HG03520 (cell line): ENCODE measurements at regions not wholly inside any gene's neighbourhood (a gene's known extent, or its start where the extent isn't known, plus 50 kb on each side); places are given as distances from the start of the nearest gene placed in this dataset.

Experiments used
- ATAC-seq: cut with Tn5 transposase; IDR thresholded peaks from one replicate; pipeline ENCODE4 v1.9.1; 2021; ENCODE audit warnings: mild to moderate bottlenecking, moderate library complexity; ENCODE audit not compliant: unreplicated experiment

DNA sequence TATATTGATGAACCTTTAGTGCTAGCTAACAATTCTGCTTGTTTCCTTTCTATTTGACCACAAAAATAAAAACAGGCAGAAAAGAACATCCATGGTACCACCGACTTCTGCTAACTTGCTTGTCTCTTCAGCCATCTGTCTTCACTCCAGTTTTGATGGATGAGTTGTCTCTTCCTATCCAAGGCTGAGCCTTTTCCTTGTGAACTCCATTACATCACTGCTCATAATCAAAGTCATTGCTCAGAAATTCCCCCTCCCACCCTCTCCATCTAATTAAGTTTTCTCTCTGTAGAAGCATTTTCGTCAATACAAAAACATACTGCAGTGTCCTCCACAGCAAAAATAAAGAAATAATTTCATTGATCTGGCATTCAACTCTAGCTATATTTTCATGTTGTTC lies 184.4 kb downstream of the SPCS3 start:
- ATAC-seq, result no peak

DNA sequence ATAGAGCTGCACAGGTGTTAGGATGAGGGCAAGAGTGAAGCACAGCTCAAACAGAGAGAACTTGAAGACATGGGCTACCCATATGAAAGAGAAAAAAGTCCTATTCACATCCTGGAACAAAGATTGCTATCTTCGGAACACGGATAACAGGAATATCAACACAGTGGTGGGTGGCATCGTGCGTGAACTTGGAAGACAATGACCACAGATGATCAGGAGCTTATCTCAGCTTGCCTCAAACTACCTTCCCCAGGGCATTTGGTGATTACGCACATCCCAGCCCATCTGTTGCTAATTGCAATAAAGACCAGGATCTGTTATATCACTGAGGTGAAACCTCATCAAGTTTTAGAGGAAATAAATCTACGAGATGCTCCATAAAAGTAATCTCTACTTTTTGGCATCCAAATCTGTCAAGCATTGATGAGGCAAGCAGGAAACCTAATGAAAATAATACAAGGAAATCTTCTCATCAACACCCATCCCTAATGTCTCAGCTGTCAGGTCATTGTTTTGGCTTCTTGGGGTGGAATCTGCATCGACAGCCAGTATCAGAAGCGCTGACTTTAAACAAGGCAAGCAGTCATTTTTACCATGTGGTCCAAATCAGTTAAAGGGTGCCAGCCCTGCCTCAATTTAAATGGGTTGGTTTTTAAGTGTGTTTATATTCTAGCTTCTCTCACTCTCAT lies 188.2 kb downstream of the SPCS3 start:
- ATAC-seq, result no peak

DNA sequence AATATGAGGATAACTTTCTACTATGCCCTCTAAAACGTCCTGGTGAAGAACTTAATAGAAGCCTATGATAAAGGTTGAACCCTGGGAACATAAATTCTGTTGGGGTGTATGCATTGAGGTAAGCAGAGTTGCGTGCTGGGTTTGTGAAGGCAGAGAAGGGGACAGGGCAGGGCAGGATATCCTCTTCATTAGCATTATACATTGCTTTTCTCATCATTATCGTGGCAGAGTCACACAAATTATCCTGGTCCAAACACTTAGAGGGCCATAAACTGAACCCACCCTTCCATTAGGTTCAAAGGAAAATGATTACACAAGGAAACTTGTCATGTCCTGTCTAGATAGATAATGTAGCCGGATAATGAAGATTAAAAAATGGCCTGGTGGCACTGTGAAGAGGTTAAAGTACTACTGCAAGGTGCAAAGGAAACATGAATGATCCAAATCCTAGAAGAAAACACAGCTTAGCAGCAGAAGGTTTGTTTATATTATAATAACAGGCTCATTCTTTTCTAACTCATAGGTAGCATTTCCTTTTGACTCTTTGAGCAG lies 189.1 kb downstream of the SPCS3 start:
- no peak for ATAC-seq

DNA sequence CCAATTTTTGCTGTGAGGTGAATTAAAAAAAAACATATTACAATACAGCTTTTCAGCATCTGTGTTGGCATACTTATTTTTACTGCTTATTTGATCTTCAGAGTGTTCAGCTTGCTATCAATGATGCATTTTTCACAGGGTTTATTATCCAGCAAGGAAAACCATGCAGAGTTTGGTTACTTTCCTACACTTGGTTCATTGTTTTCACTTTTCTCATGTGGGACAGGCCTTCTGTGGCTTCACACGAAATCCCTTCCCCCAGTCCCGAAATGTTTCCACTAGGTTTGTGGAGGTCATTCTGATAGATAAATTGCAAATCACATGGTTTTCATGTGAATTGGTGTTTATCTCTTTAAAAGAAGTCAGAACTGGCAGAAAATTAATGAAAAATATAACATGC lies 205.8 kb downstream of the SPCS3 start:
- no peak for ATAC-seq

DNA sequence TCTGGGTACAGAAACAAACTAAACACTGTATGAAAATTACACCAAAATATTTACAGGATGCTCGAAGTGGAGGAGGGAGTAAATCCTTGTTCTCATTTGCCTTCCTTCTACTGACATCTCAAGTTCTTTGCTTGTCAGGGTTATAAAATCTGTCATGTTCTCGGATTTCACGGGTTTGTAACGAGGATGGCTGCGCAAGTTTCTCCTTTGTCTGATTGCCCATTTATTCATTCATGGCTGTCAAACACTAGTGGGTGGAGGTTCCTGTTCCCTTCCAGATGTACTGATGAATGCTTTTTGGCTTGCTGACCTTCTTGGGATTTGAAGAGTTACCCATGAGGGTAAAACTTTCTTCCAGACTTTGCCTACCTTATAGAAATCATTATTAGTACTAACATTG lies 206.9 kb downstream of the SPCS3 start:
- ATAC-seq, result no peak

DNA sequence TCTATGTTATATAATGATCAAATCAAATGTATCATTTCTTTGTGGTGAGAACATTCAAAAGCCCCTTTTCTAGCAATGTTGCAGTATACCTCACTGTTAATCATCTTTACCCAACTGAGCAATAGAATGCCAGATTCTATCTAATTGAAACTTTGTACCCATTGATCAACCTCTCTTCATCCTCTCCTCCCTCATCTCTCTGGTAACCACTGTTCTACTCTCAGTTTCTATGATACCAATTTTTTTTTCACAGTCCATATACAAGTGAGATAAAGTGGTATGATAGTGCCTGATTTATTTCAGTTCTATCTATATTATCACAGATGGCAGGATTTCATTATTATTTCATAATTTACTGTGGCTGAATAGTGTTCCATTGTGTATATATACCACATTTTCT lies 209.8 kb downstream of the SPCS3 start:
- no peak for ATAC-seq

DNA sequence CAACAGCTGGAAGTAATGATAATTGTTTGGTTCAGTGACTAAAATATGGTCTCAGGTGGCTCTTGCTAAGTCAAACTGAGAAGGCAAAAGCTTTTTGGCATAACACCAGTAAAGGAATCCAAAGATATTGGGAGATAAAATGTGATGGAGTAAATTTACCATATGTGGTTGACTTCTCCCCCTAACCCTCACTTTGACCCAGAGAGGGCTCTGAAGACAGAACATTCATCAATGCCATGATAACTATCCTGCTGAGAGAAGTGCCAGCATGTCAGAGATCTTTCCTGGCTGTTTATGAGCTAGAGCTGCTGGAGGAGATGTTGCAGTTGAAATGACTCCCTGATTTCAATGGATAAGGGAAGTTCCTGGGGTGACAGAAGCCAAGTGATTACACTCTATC lies 213.4 kb downstream of the SPCS3 start:
- ATAC-seq, result no peak

DNA sequence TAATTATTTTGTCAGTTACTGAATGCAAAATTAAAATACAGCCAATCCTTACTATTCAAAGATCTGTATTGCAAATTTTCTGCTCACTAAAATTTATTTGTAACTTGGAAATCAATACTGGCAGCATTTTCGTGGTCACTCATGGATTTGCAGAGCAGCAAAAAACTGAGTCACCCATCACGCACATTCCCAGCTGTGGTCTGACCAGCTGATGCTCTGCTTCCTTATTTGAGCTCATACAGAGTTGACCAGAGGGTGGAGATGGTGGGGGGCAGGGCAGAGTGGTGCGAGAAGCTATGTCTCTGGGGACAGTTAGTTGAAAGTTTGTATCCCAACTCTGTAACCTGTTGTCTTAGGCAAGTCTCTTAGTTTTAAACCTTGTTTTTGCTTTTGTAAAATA lies 214.8 kb downstream of the SPCS3 start:
- no peak for ATAC-seq

DNA sequence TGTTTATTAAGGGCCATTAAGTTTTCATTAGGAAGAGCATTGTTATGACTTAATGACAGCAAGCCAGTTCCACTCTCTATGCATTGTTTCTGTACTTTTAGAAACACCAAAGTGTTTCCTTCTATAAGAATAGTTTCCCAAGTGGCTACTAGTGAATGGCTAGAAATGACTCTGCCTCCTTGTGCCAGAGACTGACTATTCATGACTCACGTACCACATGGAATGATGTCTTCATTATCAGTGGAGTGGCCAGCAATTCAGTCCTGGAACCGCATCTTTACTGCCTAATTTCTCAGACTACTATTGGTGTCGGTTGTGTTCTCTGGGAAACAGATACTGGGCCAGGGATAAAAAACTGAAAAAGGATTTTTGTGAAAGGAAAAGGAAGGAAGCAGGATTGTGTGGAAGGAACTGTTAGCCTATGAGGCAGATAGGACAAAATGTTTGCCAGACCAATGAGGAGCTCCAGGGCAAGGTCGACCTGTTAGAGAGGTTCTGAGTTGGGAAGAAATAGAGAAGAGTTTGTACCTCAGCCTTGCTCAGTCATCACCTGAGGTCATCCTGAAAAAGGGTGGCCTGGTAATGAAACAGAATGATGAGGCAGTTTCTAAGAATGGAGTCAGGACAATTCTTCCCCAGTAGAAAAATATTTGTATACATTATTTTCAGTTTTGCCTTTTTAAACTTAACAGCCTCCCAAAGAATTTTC lies 218.6 kb downstream of the SPCS3 start:
- no peak for ATAC-seq

DNA sequence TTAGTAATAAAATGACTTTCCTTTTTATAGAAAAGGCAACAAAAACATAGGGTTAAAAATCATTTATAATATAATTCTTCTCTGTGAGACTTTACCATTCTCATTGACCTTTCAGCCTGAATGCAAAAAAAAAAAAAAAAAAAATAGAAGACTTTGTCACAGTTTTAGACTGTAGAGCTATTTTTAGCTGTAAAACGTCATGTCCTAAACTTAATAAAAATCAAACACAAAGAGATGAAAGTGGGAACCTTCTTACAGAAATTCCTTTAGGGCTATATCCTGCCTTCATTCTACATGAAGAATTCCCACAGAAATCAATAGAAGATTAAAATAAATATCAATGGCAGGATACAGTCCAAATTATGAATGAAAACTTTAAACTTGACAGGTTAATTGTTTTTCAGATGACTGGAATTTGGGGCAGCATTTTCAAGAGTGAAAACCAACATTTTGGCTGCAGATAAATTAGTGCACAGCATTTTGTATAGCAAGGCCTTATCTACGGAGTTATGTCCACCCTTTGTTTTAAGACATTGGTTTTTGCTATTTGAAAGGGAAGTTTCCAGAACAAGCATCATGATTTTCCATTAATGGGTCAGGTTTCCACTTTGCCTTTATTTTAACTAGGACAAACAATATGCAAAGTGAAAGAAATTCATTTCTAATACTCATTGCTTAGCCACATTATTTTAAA lies 219.5 kb downstream of the SPCS3 start:
- ATAC-seq, result no peak

DNA sequence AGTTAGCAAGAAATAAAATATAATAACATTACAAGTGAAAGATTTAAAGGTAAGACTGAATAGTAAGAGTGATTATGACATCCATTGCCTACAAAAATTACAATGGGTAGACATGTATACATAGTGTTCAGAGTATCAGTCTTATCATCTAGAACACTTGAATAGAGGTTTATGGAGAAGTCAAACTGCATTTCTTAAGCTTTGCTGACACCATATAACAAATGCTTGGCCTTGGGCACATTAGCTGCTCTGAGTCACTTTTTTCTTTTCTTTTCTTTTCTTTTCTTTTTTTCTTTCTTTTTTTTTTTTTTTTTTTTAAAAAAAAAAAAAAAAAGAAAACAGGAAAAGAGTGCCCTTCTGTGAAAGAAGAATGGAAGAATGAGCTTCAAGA lies 220.0 kb downstream of the SPCS3 start:
- ATAC-seq, result no peak

DNA sequence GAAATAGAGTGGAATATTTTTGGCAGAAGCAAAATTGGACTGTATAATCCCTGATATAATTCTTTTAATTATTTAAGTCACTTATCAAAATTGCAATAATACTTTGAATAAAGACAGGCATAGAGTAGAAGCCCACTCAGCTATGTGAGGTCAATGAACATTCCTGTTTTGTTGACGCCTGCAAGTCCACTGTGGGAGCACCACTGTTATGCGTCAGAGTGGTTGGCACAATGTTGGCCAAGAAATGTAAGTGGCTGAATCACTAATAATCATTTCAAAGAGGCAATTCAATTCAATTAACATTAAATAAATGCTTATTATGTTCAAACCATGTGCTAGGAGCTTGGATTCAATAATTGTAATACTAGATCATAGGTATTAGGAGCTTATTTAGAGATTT lies 221.0 kb downstream of the SPCS3 start:
- no peak for ATAC-seq

DNA sequence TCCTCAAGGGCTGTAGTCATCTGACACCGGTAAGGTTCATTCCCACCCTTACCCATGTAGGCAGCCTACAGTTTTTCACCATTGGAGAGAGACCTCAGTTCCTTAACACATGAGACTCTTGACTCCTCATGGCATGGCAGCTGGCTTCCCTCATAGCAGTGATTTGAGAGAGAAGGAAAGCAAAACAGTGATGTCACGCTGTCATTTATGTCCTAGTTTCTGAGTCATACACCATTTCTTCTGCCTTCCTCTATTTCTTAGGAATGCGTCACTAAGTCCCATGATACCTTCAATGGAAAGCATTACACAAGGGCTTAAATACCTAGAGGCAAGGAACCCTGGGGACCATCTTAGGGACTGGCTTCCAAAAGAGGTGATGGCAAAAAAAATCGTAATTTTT lies 226.1 kb downstream of the SPCS3 start:
- ATAC-seq, result no peak

DNA sequence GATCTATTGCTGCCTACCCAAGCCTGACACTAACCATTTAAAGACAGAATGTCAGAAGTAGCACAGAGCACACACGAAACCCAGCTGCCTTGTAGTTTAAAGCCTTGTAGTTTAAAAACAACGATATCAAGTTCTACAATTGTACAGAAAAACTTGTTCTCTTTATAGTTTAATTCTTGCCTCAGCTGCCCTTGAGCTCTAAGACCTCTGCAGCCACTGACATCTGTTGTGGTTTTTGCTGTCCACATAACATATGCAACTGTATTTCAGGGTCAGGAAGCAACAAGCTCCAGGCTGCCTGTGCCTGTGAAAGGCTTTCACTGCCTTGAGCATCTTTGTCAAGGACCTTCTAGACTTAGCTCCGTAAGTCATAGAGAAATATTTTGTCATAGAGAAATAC lies 227.2 kb downstream of the SPCS3 start:
- no peak for ATAC-seq

DNA sequence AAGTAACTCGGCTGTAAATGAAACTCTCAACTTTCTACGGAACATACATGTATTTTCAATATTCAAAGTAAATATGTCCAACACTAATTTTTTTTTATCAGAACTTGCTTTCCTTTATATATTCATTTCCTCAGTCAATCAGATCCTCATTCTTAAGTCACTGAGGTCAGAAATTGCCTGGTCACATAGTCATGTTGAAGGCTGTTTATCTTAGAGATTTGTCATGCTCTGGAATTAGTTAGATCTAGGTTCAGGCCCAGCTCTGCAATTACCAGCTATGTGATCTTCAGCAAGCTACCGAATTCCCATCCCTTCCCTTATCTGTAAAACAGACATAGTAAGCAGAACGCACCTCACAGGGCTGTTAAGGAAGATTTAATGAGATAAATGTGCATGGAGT lies 228.8 kb downstream of the SPCS3 start:
- no peak for ATAC-seq

DNA sequence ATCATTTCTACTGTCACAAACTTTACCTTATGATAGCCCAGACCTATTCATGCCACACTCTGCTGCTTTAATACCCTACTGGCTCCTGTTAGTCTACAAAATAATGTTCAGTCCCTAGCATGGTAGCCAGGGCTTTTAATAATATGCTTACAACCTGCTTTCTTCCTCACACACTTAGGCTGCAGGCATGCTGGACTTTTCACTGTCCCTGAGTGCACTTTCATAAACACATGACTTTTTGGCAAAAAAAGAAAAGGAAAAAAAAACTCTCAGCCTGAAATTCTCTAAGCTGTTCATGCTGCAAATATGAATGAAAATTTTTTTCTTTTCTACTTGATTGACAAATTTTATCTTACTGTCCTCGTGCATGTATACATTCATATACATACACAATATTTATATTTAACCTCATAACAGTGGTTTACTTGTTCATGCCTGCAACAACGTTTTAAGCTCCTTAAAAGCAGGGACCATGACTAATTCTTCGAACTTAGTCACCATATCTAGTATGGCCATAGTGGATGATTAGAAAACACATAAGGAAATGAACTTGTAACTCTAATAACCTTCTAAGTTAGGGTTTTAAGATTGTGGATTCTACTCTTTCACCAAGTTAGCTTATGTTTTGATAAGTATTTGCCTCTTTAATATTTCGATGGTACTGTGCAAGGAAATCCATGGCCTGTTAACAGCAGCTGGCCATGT lies 229.5 kb downstream of the SPCS3 start:
- ATAC-seq, result no peak

DNA sequence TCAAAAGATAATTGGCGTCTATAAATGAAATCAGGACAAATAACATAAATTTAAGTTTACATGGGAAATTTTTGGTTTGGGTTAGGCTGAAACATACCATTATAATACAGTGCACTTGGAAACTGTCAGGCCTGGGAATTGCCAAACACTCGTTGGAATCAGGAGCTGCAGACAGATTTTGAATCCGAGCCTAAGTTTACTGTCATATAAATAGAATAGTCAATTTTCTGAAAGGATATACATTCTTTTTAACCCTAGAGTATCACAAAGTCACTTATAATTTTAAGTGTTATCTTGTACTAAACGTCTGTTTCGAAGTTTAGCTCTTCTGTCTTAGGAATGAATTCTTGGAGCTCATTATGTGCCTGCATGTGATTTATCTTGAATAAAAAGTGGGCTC lies 234.1 kb downstream of the VEGFC start:
- ATAC-seq, result no peak

DNA sequence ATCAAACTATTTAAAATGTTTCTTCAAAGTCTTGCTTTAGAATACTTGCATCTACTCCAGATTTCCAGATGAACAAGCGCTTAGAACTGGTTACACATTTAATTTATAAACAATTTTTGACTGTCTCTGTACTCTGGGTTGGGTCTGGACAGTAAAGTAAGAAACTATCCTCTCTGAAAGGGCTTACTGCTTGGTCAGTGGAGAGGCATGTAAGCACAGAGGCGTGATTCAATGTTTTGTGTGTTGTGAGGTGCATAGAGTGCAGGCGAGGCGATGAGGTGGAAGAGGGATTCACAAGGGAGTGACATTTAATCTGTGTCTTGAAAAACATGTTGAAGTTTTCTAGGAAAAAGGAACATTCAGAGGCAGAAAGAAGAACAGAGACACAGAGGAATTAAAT lies 231.4 kb downstream of the VEGFC start:
- ATAC-seq, result no peak

DNA sequence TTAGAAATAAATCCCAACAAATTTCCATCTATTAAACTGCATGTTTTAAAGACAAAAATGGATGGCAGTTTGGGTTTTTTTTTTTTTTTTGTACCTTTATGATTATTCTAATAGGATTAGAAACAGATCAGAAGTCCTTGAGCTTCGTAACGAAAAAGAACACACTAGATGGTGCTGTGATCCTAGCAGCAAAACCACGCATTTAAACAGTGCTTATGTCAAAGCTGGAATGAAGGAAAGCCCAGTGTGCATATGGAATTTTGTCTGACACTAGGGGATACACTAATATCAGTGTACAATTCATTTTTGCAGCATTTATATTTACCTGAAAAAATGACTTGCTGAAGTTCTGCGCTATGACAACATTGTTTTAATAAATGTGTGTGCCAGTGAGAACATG lies 229.1 kb downstream of the VEGFC start:
- ATAC-seq, result no peak

DNA sequence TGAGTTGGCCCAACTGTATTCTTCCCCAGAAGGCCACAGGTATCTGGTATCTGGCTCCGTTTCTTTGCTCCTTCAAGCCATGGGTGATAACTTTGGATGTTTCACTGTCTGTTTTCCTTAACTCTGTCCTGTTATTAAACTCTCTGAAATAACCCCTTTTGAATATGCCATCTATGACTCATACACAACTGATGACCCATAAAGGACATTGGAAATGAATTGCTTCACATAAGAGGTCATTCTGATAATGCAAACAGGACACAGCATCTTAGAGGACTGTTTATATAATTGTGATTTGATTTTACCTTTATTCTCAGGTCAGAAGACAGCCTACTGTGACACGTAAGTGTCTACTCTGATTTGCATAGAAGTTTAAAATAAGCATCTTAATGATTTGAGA lies 227.7 kb downstream of the VEGFC start:
- ATAC-seq, result no peak

DNA sequence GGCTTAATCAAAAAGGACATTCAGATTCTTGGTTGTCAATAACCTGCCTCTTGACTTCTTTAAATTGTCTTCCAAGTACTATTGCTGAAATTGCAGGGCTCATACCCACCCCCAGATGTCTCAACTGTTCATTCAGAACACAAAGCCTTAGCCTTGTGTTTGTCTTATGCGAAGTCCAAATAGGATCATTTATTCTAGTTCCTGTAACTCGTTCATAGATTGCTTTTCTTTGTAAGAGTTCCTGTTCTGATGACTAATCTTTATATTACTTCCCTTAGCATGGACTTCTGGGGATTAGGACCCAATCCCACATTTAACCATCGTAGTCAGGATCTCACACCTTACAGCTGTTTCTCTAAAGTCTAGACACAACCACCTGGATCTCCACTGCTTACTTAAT lies 226.0 kb downstream of the VEGFC start:
- no peak for ATAC-seq
